ENCODE measurements at regions not wholly inside any gene's neighbourhood (a gene's known extent, or its start where the extent isn't known, plus 50 kb on each side); places are given as distances from the start of the nearest gene placed in this dataset.

DNA sequence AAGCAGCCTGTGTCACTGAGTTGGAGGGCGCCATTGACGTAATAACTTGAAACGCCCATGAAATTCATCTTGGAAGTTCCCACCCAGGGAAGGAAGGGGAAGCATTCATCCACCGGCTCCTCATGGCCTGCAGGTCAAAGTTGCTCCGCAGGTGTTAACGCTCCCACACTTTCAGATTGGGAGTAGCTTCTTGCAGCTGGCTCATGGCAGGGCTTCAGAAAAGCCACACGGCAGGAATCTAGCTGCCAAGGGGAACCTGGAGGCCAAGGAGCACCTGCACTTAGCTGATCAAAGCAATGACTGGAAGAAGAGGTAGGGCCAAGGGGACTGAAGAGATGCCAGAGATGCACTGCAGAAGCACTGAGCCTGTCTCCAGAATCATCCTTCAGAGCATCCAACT, 203.2 kb downstream of the ARHGAP12 start:
- dilution Hi-C loops (cut with MboI; ENCODE audit: extremely low pct_ligation_motif_present, low sequenced_read_pairs) = no loop called here
- Histone ChIP-seq H3K4me3 (ENCODE audit: control insufficient read depth in 2 of 3, extremely low read depth in 1 of 3, insufficient read depth in 2 of 3, low read depth in 1 of 3, low read length in 3 of 3) (no peak overlapping the region), H3K36me3 (ENCODE audit: control insufficient read depth in 2 of 2, extremely low read depth in 1 of 2, insufficient read depth in 2 of 2, low read length in 2 of 2) (no peaks in the 10 kb centered on the region), H2AFZ (ENCODE audit: control insufficient read depth, low read length) (no peak overlapping the region), H3K9me3 (ENCODE audit: control insufficient read depth, low read depth, low read length) (no peaks in the 10 kb centered on the region), H4K20me1 (ENCODE audit: control insufficient read depth, extremely low read depth, insufficient read depth, low read length) (no peaks in the 10 kb centered on the region), H3K9ac (ENCODE audit: control insufficient read depth, extremely low read depth, insufficient read depth, low read length) (no peak overlapping the region), H3K27ac (ENCODE audit: control insufficient read depth, insufficient read depth, low read length) (no peak overlapping the region), H3K4me1 (ENCODE audit: control insufficient read depth, extremely low read depth, insufficient read depth, low read length) (no peaks in the 10 kb centered on the region), H3K9me1 (ENCODE audit: control insufficient read depth, extremely low read depth, insufficient read depth, low read length) (no peaks in the 10 kb centered on the region), H3K27me3 (ENCODE audit: control insufficient read depth, extremely low read depth, insufficient read depth, low read length) (no peaks in the 10 kb centered on the region), H3K4me2 (ENCODE audit: control insufficient read depth, extremely low read depth, insufficient read depth, low read depth, low read length) (no peak overlapping the region), H3K79me2 (ENCODE audit: control insufficient read depth, insufficient read depth, low read length) (no peaks in the 10 kb centered on the region)
- DNase-seq (ENCODE audit: low read depth, low spot score) (no peak), FAIRE-seq (no peak)
- no peak for TF ChIP-seq EZH2 (IDR thresholded peaks at IDR 0.05; ENCODE audit: low read length)
- TF ChIP-seq, protein P1, sequence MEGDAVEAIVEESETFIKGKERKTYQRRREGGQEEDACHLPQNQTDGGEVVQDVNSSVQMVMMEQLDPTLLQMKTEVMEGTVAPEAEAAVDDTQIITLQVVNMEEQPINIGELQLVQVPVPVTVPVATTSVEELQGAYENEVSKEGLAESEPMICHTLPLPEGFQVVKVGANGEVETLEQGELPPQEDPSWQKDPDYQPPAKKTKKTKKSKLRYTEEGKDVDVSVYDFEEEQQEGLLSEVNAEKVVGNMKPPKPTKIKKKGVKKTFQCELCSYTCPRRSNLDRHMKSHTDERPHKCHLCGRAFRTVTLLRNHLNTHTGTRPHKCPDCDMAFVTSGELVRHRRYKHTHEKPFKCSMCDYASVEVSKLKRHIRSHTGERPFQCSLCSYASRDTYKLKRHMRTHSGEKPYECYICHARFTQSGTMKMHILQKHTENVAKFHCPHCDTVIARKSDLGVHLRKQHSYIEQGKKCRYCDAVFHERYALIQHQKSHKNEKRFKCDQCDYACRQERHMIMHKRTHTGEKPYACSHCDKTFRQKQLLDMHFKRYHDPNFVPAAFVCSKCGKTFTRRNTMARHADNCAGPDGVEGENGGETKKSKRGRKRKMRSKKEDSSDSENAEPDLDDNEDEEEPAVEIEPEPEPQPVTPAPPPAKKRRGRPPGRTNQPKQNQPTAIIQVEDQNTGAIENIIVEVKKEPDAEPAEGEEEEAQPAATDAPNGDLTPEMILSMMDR (optimal IDR thresholded peaks at IDR 0.05 in 1 of 3, IDR thresholded peaks at IDR 0.05 in 1 of 3, conservative IDR thresholded peaks at IDR 0.05 in 1 of 3; ENCODE audit: extremely low read depth in 1 of 3, insufficient read depth in 2 of 3, low read length in 3 of 3) = no peak

GRCh38 chr10:31724296-31724695, 204.3 kb downstream of the ARHGAP12 start:
- H3K27me3 ChIP-seq (ENCODE audit: control insufficient read depth, extremely low read depth, insufficient read depth, low read length) = no peaks in the 10 kb centered on the region
- no peak overlapping the region for H3K4me3 ChIP-seq (ENCODE audit: control insufficient read depth in 2 of 3, extremely low read depth in 1 of 3, insufficient read depth in 2 of 3, low read depth in 1 of 3, low read length in 3 of 3)
- no peak for TF ChIP-seq EZH2 (IDR thresholded peaks at IDR 0.05; ENCODE audit: low read length)
- TF ChIP-seq, protein P1 (optimal IDR thresholded peaks at IDR 0.05 in 1 of 3, IDR thresholded peaks at IDR 0.05 in 1 of 3, conservative IDR thresholded peaks at IDR 0.05 in 1 of 3; ENCODE audit: extremely low read depth in 1 of 3, insufficient read depth in 2 of 3, low read length in 3 of 3) = no peak
- H3K4me2 ChIP-seq (ENCODE audit: control insufficient read depth, extremely low read depth, insufficient read depth, low read depth, low read length) = no peak overlapping the region
- FAIRE-seq (no peak), DNase-seq (ENCODE audit: low read depth, low spot score) (no peak)
- no peaks in the 10 kb centered on the region for H3K79me2 ChIP-seq (ENCODE audit: control insufficient read depth, insufficient read depth, low read length)
- H3K4me1 ChIP-seq (ENCODE audit: control insufficient read depth, extremely low read depth, insufficient read depth, low read length) = no peaks in the 10 kb centered on the region
- no peaks in the 10 kb centered on the region for H3K36me3 ChIP-seq (ENCODE audit: control insufficient read depth in 2 of 2, extremely low read depth in 1 of 2, insufficient read depth in 2 of 2, low read length in 2 of 2)
- dilution Hi-C loops (cut with MboI; ENCODE audit: extremely low pct_ligation_motif_present, low sequenced_read_pairs) = no loop called here
- H3K9me1 ChIP-seq (ENCODE audit: control insufficient read depth, extremely low read depth, insufficient read depth, low read length) = no peaks in the 10 kb centered on the region
- no peak overlapping the region for H2AFZ ChIP-seq (ENCODE audit: control insufficient read depth, low read length)
- no peaks in the 10 kb centered on the region for H4K20me1 ChIP-seq (ENCODE audit: control insufficient read depth, extremely low read depth, insufficient read depth, low read length)
- H3K9me3 ChIP-seq (ENCODE audit: control insufficient read depth, low read depth, low read length) = no peaks in the 10 kb centered on the region
- no peak overlapping the region for H3K9ac ChIP-seq (ENCODE audit: control insufficient read depth, extremely low read depth, insufficient read depth, low read length)
- no peak overlapping the region for H3K27ac ChIP-seq (ENCODE audit: control insufficient read depth, insufficient read depth, low read length)
